Panc1 (cell line): ENCODE measurements at regions not wholly inside any gene's neighbourhood (a gene's known extent, or its start where the extent isn't known, plus 50 kb on each side); places are given as distances from the start of the nearest gene placed in this dataset.

Experiments used
- ATAC-seq: fragments of 200-7000 bp; cut with Tn5 transposase; 2 replicates; pipeline ENCODE4 v1.9.1; 2020; ENCODE audit warnings: mild to moderate bottlenecking, moderate library complexity
- BruUV-seq: library from RNA; stranded (reverse); fragments of 400-500 nt; replicated peaks from 2 replicates; lab custom pipeline; 2021; lab: Mats Ljungman, UMichigan
- CTCF ChIA-PET: fragments of 300-600 bp; sonication (Branson Sonifier 250); formaldehyde crosslinking; loops from one replicate; lab custom pipeline; 2022; ENCODE audit warnings: antibody characterized with exemption; lab: Charles Lee
- POLR2A ChIA-PET: fragments of 300-600 bp; sonication (Branson Sonifier 250); formaldehyde crosslinking; loops from one replicate; lab custom pipeline; 2022; ENCODE audit warnings: antibody characterized with exemption; lab: Charles Lee
- DNase-seq: peaks from one replicate; pipeline ENCODE4 v3.0.0-alpha.2; 2010; ENCODE audit warnings: low read depth, low spot score
- H3K27ac ChIP-seq: 2 replicates; pipeline ENCODE4 v1.5.1; 2011; ENCODE audit warnings: mild to moderate bottlenecking, low read length, inconsistent platforms
- H3K27me3 ChIP-seq: fragments of 200-500 bp; sonication (Bioruptor generic); 2 replicates; pipeline ENCODE4 v1.6.0; 2014; ENCODE audit warnings: low read length, inconsistent platforms; ENCODE audit not compliant: control insufficient read depth, insufficient read depth
- H3K36me3 ChIP-seq: fragments of 200-500 bp; sonication (Bioruptor generic); 2 replicates; pipeline ENCODE4 v1.5.1; 2014; ENCODE audit warnings: inconsistent platforms, mild to moderate bottlenecking, low read length, moderate library complexity; ENCODE audit not compliant: control insufficient read depth, insufficient read depth
- H3K4me1 ChIP-seq: 2 replicates; pipeline ENCODE4 v1.5.1; 2011; ENCODE audit warnings: inconsistent platforms, mild to moderate bottlenecking, low read length, moderate library complexity; ENCODE audit not compliant: control insufficient read depth, insufficient read depth
- H3K4me3 ChIP-seq, 2 experiments: 2 replicates each; pipeline ENCODE4 v1.5.1; 2011 to 2012; ENCODE audit warnings: low read depth in 2 of 2, low read length in 2 of 2, mild to moderate bottlenecking in 2 of 2, inconsistent platforms in 1 of 2, moderate library complexity in 1 of 2
- H3K9me3 ChIP-seq: fragments of 200-500 bp; sonication (Bioruptor generic); 2 replicates; pipeline ENCODE4 v1.5.1; 2014; ENCODE audit warnings: low read depth, mild to moderate bottlenecking, inconsistent platforms, low read length, moderate library complexity; ENCODE audit not compliant: control insufficient read depth, insufficient read depth
- POLR2AphosphoS5 ChIP-seq: IDR thresholded peaks from 2 replicates; pipeline ENCODE4 v1.6.1; 2012; ENCODE audit warnings: mild to moderate bottlenecking, low read depth, low read length, moderate library complexity
- SIN3A ChIP-seq: IDR thresholded peaks from 2 replicates; pipeline ENCODE4 v1.6.1; 2012; ENCODE audit warnings: low read depth, mild to moderate bottlenecking, low read length, moderate library complexity, borderline replicate concordance; ENCODE audit not compliant: insufficient read depth
- TCF7L2 ChIP-seq: IDR thresholded peaks from 2 replicates; pipeline ENCODE4 v1.6.1; 2011; ENCODE audit warnings: mild to moderate bottlenecking, low read depth, low read length, inconsistent platforms
- in situ Hi-C: cut with HindIII; loops from 2 replicates; pipeline ENCODE4 v1.10.0; 2016; ENCODE audit warnings: low sequenced_read_pairs, low pct_unique_long_range_greater_than_20kb
- intact Hi-C: fragments of 100-400 bp; cut with micrococcal nuclease; formaldehyde crosslinking; loops from one replicate; pipeline ENCODE4 v1.10.0; 2022; ENCODE audit not compliant: unreplicated experiment
- TF ChIP-seq, protein P1 (sequence below), 2 experiments: IDR thresholded peaks; 2 replicates each; pipeline ENCODE4 v1.6.1; 2011 to 2012; ENCODE audit warnings: low read depth in 2 of 2, control low read depth in 1 of 2, low read length in 1 of 2, mild to moderate bottlenecking in 1 of 2, moderate library complexity in 1 of 2; ENCODE audit not compliant: insufficient read depth in 1 of 2
- TF ChIP-seq, protein P2 (sequence below): fragments of 450-650 bp; IDR thresholded peaks from 2 replicates; pipeline ENCODE4 v1.5.1; 2017; ENCODE audit warnings: mild to moderate bottlenecking

DNA sequence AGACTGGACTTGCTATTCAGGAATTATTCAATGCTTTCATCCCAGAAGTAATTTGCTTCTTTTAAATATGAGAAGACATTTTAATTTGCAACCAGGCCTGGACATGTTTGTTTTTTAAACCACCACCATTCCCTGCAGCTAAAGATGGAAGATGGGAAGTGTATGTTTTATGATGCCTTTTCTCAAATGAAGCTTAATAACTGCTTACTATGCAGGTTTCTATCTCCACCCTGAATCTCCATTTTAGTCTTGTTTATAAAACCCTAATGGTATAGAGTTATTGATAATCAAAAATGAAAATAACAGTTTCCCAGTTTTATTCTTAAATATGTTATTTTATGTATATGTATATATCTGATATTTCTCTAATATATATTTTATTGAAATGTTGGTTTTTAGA, 418.9 kb downstream of the C4orf33 start:
- H3K9me3 ChIP-seq: no peaks in the 10 kb centered on the region
- CTCF ChIA-PET: no interaction called here
- BruUV-seq: no TSS peak

DNA sequence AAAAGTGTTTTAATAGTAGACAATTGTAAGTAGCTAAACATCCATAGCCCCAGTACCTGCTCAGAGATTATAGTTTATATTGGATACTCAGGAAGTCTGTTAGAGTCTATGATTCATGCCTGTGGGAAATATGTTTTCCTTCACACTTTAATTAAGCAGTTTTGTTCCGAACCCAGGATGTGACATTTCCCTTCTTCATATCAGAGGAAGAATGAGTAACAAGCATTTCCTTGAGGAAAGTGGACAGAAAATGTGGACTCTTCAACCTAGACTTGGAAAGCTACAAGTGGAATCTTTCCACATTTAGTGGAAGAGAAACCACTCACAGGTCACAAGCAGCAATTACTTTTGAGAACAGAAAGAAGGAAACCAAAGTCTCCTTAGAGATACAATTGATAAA, 419.4 kb downstream of the C4orf33 start:
- ATAC-seq: no peak
- TF ChIP-seq POLR2AphosphoS5 (no peak), TCF7L2 (no peak), SIN3A (no peak)
- TF ChIP-seq, protein P1, sequence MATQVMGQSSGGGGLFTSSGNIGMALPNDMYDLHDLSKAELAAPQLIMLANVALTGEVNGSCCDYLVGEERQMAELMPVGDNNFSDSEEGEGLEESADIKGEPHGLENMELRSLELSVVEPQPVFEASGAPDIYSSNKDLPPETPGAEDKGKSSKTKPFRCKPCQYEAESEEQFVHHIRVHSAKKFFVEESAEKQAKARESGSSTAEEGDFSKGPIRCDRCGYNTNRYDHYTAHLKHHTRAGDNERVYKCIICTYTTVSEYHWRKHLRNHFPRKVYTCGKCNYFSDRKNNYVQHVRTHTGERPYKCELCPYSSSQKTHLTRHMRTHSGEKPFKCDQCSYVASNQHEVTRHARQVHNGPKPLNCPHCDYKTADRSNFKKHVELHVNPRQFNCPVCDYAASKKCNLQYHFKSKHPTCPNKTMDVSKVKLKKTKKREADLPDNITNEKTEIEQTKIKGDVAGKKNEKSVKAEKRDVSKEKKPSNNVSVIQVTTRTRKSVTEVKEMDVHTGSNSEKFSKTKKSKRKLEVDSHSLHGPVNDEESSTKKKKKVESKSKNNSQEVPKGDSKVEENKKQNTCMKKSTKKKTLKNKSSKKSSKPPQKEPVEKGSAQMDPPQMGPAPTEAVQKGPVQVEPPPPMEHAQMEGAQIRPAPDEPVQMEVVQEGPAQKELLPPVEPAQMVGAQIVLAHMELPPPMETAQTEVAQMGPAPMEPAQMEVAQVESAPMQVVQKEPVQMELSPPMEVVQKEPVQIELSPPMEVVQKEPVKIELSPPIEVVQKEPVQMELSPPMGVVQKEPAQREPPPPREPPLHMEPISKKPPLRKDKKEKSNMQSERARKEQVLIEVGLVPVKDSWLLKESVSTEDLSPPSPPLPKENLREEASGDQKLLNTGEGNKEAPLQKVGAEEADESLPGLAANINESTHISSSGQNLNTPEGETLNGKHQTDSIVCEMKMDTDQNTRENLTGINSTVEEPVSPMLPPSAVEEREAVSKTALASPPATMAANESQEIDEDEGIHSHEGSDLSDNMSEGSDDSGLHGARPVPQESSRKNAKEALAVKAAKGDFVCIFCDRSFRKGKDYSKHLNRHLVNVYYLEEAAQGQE (IDR thresholded peaks at IDR 0.05; ENCODE audit: insufficient read depth in 1 of 2, low read depth in 2 of 2, low read length in 1 of 2): no peak
- TF ChIP-seq, protein P2, sequence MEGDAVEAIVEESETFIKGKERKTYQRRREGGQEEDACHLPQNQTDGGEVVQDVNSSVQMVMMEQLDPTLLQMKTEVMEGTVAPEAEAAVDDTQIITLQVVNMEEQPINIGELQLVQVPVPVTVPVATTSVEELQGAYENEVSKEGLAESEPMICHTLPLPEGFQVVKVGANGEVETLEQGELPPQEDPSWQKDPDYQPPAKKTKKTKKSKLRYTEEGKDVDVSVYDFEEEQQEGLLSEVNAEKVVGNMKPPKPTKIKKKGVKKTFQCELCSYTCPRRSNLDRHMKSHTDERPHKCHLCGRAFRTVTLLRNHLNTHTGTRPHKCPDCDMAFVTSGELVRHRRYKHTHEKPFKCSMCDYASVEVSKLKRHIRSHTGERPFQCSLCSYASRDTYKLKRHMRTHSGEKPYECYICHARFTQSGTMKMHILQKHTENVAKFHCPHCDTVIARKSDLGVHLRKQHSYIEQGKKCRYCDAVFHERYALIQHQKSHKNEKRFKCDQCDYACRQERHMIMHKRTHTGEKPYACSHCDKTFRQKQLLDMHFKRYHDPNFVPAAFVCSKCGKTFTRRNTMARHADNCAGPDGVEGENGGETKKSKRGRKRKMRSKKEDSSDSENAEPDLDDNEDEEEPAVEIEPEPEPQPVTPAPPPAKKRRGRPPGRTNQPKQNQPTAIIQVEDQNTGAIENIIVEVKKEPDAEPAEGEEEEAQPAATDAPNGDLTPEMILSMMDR: no peak
- ChIA-PET CTCF (no interaction called here), POLR2A (no interaction called here)
- no TSS peak for BruUV-seq
- DNase-seq: no peak
- Histone ChIP-seq H3K27me3 (no peaks in the 10 kb centered on the region), H3K36me3 (no peaks in the 10 kb centered on the region), H3K27ac (no peak overlapping the region), H3K4me1 (no peaks in the 10 kb centered on the region), H3K9me3 (no peaks in the 10 kb centered on the region), H3K4me3 (no peak overlapping the region)
- intact Hi-C loops (no loop called here), in situ Hi-C loops (no loop called here)

More for the DNA sequence above, 418.9 kb downstream of the C4orf33 start:
- no peaks in the 10 kb centered on the region for H3K27me3 ChIP-seq
- no peak overlapping the region for H3K27ac ChIP-seq
- H3K4me1 ChIP-seq: no peaks in the 10 kb centered on the region
- no peaks in the 10 kb centered on the region for H3K36me3 ChIP-seq
- ATAC-seq: no peak
- in situ Hi-C loops: no loop called here
- TF ChIP-seq, protein P2: no peak
- TF ChIP-seq TCF7L2 (no peak), POLR2AphosphoS5 (no peak), SIN3A (no peak)
- TF ChIP-seq, protein P1 (IDR thresholded peaks at IDR 0.05; ENCODE audit: insufficient read depth in 1 of 2, low read depth in 2 of 2, low read length in 1 of 2): no peak
- no peak for DNase-seq
- POLR2A ChIA-PET: no interaction called here
- intact Hi-C loops: no loop called here
- H3K4me3 ChIP-seq: no peak overlapping the region
